ENCODE measurements at regions not wholly inside any gene's neighbourhood (a gene's known extent, or its start where the extent isn't known, plus 50 kb on each side); places are given as distances from the start of the nearest gene placed in this dataset.
A peak's percentile ranks its signal among the peaks of the same experiment; 100 is the strongest.

DNA sequence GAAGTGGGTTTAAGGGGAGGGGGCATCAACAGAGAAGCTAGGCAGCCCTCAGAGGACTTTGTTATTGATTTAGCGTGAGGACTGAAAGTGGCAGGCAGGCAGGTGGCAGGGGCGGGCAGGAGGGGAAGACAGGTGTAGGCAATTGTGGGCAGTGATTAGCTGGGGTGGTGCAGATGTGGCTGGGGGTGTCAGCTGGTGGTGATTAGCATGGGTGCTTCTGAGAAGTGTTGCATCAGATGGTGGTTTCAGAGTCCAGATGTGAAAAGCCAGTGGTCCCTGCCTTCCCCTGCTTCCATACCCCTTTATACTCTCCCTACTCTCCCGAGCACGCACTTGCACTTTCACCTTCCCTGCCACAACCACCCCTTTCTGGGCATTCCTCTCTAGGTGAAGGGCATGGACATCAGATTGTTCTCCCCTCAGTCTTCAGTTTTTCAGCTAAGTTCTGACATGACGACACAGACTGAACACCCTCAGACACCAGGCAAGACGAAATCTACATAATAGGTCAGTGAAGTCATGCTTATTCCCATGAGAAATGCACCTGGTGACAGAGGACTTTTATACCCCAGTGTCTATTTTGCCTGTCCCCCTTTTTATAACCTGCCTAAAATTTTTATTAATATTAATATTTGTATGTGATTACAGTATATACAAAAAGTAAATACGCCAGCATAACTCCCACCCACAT lies 435.7 kb upstream of the CADM1 start:
- H3K36me3 ChIP-seq (ENCODE audit: low read depth): no peaks in the 10 kb centered on the region
- H3K4me1 ChIP-seq (ENCODE audit: low read depth): no peaks in the 10 kb centered on the region
- TF ChIP-seq, protein P1, sequence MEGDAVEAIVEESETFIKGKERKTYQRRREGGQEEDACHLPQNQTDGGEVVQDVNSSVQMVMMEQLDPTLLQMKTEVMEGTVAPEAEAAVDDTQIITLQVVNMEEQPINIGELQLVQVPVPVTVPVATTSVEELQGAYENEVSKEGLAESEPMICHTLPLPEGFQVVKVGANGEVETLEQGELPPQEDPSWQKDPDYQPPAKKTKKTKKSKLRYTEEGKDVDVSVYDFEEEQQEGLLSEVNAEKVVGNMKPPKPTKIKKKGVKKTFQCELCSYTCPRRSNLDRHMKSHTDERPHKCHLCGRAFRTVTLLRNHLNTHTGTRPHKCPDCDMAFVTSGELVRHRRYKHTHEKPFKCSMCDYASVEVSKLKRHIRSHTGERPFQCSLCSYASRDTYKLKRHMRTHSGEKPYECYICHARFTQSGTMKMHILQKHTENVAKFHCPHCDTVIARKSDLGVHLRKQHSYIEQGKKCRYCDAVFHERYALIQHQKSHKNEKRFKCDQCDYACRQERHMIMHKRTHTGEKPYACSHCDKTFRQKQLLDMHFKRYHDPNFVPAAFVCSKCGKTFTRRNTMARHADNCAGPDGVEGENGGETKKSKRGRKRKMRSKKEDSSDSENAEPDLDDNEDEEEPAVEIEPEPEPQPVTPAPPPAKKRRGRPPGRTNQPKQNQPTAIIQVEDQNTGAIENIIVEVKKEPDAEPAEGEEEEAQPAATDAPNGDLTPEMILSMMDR (IDR thresholded peaks at IDR 0.05): no peak
- no peak overlapping the region for H3K4me3 ChIP-seq
- peak; percentile 42 for ATAC-seq
- no peak for DNase-seq
- intact Hi-C loops (cut with DNase I, micrococcal nuclease): no loop called here
- H3K9me3 ChIP-seq: no peaks in the 10 kb centered on the region

DNA sequence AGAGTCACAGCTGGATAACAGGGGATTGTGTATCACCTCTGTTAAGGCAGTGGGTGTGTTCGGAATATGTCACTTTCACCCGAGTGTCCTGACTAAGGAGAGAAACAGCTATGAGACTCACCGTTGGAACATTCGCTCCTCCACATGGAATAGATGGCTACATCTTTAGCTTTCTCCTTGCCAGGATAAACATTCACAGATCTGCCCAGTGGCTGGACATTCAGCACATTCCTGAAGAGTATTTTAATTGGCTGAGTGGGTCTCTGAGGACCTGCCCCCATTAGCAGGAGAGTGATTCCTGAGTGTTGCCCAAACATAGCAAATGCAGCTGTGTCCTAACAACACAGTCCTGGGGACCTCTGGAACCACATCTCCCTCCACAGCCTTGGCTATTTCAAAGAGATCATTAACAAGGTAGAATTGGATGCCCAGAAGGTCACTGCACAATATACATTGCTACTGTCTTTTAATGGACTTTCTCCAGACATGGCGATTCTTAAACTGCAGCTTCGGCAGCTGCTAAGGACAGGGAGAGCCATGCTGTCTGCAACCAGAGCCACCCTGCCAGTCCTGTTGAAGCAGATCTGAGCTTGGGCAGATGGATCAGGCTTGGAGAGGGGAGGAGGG lies 435.0 kb upstream of the CADM1 start:
- ATAC-seq (no peak), DNase-seq (no peak)
- Histone ChIP-seq H3K4me3 (no peak overlapping the region), H3K36me3 (ENCODE audit: low read depth) (no peaks in the 10 kb centered on the region), H3K9me3 (no peaks in the 10 kb centered on the region), H3K4me1 (ENCODE audit: low read depth) (no peaks in the 10 kb centered on the region)
- intact Hi-C loops (cut with DNase I, micrococcal nuclease): no loop called here
- TF ChIP-seq, protein P1 (IDR thresholded peaks at IDR 0.05): no peak

- ATAC-seq (no peak), DNase-seq (no peak)
- Histone ChIP-seq H3K9me3 (no peaks in the 10 kb centered on the region), H3K36me3 (ENCODE audit: low read depth) (no peaks in the 10 kb centered on the region), H3K4me1 (ENCODE audit: low read depth) (no peaks in the 10 kb centered on the region), H3K4me3 (no peak overlapping the region)
- TF ChIP-seq, protein P1 (IDR thresholded peaks at IDR 0.05): no peak
- intact Hi-C loops (cut with DNase I, micrococcal nuclease): no loop called here
Observed at GRCh38 chr11:115933564-115933963, 429.3 kb upstream of the CADM1 start.

DNA sequence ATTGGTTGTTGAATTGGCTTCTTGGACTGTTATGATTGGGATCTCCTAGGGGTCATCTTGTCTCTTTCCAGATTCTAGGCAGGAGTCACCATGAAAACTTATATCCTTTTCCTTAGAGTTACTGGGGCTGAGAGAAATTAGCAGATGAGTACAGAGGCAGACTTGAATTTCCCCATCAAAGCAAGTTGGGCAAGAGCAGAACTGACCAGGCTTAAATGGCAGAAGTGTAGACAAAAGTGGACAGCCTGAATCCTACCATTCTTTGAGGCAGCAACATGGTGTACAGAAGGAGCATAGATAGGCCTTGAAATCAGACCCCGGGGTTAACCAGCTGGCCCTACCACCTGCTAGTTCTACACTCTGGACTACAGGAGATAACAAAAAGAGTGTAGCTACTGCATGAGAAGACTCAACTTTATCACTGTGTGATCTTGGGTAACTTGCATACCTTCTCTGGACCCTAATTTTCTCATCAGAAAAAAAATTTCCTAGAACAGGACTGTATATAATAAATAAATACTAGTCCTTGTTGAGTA lies 427.4 kb upstream of the CADM1 start:
- ATAC-seq (no peak), DNase-seq (no peak)
- TF ChIP-seq, protein P1 (IDR thresholded peaks at IDR 0.05): no peak
- H3K9me3 ChIP-seq: no peaks in the 10 kb centered on the region
- H3K36me3 ChIP-seq (ENCODE audit: low read depth): no peaks in the 10 kb centered on the region
- no peaks in the 10 kb centered on the region for H3K4me1 ChIP-seq (ENCODE audit: low read depth)
- no peak overlapping the region for H3K4me3 ChIP-seq
- intact Hi-C loops (cut with DNase I, micrococcal nuclease): no loop called here

DNA sequence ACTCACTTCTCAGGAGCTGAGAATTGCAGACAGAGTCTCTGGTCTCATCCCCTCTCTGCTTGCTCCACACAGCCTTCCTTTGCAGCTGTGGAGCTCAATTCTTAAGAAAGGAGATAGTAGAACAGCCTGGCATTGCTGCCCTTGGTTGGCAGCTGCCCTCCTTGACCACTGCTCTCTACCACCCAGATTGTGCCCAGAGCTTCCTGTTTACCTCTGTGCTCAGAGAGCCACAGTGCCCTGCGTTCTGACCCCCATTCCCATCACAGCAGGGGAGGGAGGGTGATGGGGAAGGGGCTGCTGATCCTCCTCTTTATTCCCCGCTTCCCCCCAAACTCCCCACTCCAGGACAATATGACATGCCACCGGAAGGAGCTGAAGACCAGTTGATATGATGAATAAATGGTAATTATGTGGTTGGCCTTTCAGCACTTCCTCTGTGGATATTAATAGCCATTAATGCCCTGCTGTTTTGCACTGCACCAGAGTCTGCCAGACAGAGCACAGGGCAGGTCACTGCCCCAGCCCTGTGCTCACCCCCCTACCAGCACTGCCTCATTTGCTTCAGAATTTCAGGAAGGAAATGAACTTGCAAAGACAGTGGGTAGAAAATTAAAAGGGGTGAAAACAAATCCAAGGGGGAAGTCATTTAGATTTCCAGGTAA lies 426.8 kb upstream of the CADM1 start:
- Histone ChIP-seq H3K4me1 (ENCODE audit: low read depth) (no peaks in the 10 kb centered on the region), H3K36me3 (ENCODE audit: low read depth) (no peaks in the 10 kb centered on the region), H3K4me3 (no peak overlapping the region), H3K9me3 (no peaks in the 10 kb centered on the region)
- no peak for DNase-seq
- TF ChIP-seq, protein P1 (IDR thresholded peaks at IDR 0.05): no peak
- intact Hi-C loops (cut with DNase I, micrococcal nuclease): no loop called here
- ATAC-seq: peak; percentile 35
